Vagina (tissue), 2 donors: ENCODE measurements at regions not wholly inside any gene's neighbourhood (a gene's known extent, or its start where the extent isn't known, plus 50 kb on each side); places are given as distances from the start of the nearest gene placed in this dataset.

Experiments
- CTCF ChIP-seq, 3 experiments: fragments of 450-650 bp in 2 of 3; fragments of 200-600 bp in 1 of 3; sonication (generic) in 1 of 3; IDR thresholded peaks; one replicate each; pipeline ENCODE4 v1.5.1; 2017 to 2019; ENCODE audit warnings: antibody characterized with exemption in 3 of 3, mild to moderate bottlenecking in 2 of 3, moderate library complexity in 2 of 3
- POLR2A ChIP-seq, 2 donors: fragments of 450-650 bp; IDR thresholded peaks; one replicate each; pipeline ENCODE4 v1.6.1; 2017; ENCODE audit warnings: antibody characterized with exemption in 2 of 2, mild to moderate bottlenecking in 2 of 2, moderate library complexity in 2 of 2
- POLR2AphosphoS5 ChIP-seq, 2 donors: sonication (generic); formaldehyde crosslinking; IDR thresholded peaks; one replicate each; pipeline ENCODE4 v1.9.0; 2017; ENCODE audit warnings: antibody characterized with exemption in 2 of 2, mild to moderate bottlenecking in 2 of 2, low read depth in 1 of 2; ENCODE audit not compliant: insufficient read depth in 1 of 2

- TF ChIP-seq CTCF (IDR thresholded peaks at IDR 0.05): no peak
- TF ChIP-seq POLR2AphosphoS5 (IDR thresholded peaks at IDR 0.05; ENCODE audit: insufficient read depth in 1 of 2, low read depth in 1 of 2): no peak
- no peak for TF ChIP-seq POLR2A (IDR thresholded peaks at IDR 0.05)
Measured at GRCh38 chr13:111656439-111656838, 336.0 kb downstream of the TEX29 start.
